ENCODE measurements at regions not wholly inside any gene's neighbourhood (a gene's known extent, or its start where the extent isn't known, plus 50 kb on each side); places are given as distances from the start of the nearest gene placed in this dataset.

DNA sequence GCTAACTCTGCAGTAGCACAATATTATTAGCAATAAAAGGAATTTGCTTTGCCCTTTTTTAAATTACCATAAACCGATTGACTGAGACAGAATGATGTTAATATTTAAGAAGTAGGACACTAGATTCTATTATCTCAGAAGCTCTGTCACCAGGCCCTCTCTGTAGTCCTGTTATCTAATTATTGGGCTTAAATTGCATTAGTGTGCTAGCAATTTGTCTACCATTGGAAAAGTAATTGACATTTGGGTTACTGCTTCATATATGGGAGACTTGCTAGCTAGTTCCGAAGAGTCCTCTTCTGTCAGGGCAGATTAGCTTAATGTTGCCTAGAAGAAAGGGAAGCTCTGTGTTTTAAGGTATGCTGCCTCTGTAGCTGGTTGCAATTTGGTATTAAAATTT is 1107.3 kb upstream of the EEF2KMT start:
- no peak for DNase-seq (ENCODE audit: low spot score)

GRCh38 chr16:6200861-6201260 is 1103.3 kb upstream of the EEF2KMT start:
- no peak for DNase-seq (ENCODE audit: low spot score)

DNA sequence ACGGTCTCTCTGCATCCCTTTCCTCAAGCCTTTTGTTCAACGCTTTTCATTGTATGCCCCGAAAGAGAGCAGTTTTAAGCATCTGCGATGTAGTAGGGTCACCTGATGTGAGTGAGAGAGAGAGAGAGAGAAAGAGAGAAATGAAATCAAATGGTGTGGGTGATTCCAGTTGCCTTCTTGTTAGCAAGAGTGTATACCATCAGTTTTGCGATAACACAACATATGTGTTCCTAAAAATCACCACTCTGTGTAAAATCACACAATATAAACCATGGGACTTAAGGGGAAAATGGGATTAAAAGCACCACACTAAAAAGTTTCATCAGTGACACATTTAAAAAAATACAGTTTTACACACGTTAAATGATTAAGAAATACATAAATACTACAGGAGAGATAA is 1102.7 kb upstream of the EEF2KMT start:
- DNase-seq (ENCODE audit: low spot score), result no peak

GRCh38 chr16:6195966-6196365 is 1098.4 kb upstream of the EEF2KMT start:
- no peak for DNase-seq (ENCODE audit: low spot score)

DNA sequence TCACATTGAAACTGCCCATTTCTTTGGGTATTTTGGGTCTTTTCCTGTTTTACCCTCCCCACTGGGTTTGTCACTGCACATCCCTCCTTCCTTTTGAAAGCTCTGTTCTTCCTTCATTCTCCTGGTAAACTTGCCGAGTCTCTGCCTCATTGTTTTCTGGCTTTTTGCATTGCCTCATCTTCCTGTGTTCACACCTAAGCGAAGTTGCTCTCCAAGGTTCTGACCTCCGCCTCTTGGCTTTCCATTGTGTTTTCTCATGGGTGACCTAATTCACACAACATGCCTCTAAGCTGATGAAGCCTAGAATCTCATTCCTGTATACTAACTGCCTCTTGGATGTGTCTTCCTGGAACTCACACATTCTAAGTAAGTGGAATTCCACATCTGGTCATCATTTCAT is 1096.1 kb upstream of the EEF2KMT start:
- DNase-seq (ENCODE audit: low spot score), result no peak

DNA sequence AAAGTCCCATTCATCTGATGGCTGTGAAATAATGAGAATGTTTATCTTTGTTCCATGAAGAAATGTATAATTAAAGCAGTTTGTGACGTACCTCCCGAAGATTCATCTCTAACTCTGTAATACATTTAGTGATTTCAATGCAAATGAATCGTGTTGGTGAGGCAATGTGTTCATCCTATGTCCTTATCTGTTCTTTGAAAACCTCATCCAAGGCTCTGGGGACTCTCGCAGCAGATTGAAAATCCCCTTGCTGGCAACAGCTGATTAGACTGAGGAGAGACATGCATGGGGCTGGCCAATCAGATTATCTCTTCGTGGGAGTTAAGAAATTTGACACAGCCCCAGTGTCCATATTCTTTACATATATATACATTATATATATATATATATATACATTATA is 1095.4 kb upstream of the EEF2KMT start:
- no peak for DNase-seq (ENCODE audit: low spot score)

- no peak for DNase-seq (ENCODE audit: low spot score)
Measured at GRCh38 chr16:6192532-6192931, 1094.9 kb upstream of the EEF2KMT start.

GRCh38 chr16:6190776-6191175 is 1093.2 kb upstream of the EEF2KMT start:
- no peak for DNase-seq (ENCODE audit: low spot score)

GRCh38 chr16:6189216-6189615 is 1091.6 kb upstream of the EEF2KMT start:
- no peak for DNase-seq (ENCODE audit: low spot score)

DNA sequence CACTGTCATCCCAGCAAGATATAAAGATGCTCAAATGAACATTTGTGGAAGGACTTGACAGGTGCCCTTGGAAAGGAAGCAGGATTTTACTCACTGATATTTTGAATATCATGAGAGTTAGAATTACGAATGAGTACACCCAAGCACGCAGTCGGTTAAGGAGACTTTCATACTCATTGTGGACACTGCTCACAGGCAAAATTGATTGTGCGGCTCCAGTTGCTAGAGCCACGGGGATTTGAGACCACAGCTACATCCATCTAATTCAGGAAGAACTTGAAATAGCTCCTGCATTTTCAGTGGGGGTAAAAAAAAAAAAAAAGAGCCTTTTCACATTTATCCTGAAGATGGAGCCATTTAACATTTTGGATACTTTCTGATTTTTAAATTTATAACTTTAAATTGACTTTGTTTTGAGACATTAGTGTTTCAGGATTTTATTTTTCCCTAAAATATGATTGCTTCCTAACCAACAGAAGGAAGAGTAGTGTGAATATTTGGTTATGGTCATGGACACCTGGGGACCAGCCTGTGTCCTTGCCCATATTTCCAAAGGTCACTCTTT is 1080.1 kb upstream of the EEF2KMT start:
- DNase-seq (ENCODE audit: low spot score), result no peak

DNA sequence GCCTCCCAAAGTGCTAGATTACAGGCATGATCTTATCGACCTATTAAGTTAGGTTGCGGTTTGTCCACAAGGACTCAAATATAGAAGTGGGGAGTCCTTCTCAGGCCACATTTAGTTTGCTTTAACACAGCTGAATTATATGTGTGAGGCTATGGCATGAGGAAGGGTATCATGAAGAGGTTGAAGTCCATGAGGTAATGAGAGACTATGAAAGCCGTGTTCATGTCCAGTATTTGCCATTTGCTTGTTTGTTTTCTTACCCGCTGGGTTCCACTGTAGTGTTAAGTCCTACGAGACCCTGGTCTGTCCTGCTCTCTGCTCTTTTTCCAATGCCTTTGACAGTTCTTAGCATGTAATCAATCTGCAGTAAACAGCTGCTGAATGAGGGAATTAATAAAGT is 1072.4 kb upstream of the EEF2KMT start:
- no peak for DNase-seq (ENCODE audit: low spot score)

- DNase-seq (ENCODE audit: low spot score), result no peak
Measured at GRCh38 chr16:6165330-6165979, 1067.9 kb upstream of the EEF2KMT start.

- DNase-seq (ENCODE audit: low spot score), result no peak
Measured at GRCh38 chr16:6160871-6161270, 1063.3 kb upstream of the EEF2KMT start.

GRCh38 chr16:6160303-6160702 is 1062.7 kb upstream of the EEF2KMT start:
- DNase-seq (ENCODE audit: low spot score), result no peak

- DNase-seq (ENCODE audit: low spot score), result no peak
Measured at GRCh38 chr16:6157806-6158205, 1060.2 kb upstream of the EEF2KMT start.

GRCh38 chr16:6155271-6155670 is 1057.7 kb upstream of the EEF2KMT start:
- no peak for DNase-seq (ENCODE audit: low spot score)

GRCh38 chr16:6153901-6154300 is 1056.3 kb upstream of the EEF2KMT start:
- no peak for DNase-seq (ENCODE audit: low spot score)

GRCh38 chr16:6149031-6149430 is 1051.4 kb upstream of the EEF2KMT start:
- DNase-seq (ENCODE audit: low spot score), result no peak

- no peak for DNase-seq (ENCODE audit: low spot score)
Measured at GRCh38 chr16:6148361-6148760, 1050.8 kb upstream of the EEF2KMT start.

- DNase-seq (ENCODE audit: low spot score), result no peak
Measured at GRCh38 chr16:6146874-6147425, 1049.4 kb upstream of the EEF2KMT start.

DNA sequence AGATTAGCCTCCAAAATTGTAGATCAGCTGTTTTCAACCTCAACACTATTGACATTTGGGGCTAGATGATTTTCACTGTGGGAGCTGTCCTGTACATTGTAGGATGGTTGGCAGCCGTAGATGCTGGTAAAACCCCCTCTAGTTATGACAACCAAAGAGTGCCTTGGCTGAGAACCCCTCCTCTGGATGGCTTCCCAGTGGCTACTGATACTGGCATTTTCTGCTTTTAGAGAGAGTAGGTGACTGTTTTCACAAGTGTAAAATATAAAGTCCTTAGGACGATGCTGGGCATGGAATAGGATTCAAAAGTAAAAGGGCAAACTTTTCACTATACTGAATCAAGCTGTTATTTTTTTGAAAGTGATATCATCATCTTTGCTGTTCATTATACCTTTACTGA is 1048.8 kb upstream of the EEF2KMT start:
- DNase-seq (ENCODE audit: low spot score), result no peak

DNA sequence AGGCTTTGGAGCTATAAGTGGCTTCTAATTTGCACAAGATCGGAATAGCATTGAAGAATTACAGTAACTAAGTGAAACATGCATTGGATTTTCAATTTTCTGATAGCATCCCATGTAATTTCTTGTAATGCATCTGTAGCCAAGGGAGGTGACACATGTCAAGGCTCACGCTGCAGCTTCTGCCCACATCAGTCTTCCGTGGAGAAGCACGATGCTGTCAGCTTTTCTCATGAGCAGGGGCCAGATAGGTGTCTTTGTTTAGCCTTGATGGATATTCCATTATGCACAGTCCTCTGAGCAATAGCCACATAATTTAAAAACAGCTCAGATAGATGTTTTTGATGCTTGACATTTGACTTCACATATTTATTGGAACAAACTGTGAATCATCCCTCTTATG is 1046.9 kb upstream of the EEF2KMT start:
- no peak for DNase-seq (ENCODE audit: low spot score)

DNA sequence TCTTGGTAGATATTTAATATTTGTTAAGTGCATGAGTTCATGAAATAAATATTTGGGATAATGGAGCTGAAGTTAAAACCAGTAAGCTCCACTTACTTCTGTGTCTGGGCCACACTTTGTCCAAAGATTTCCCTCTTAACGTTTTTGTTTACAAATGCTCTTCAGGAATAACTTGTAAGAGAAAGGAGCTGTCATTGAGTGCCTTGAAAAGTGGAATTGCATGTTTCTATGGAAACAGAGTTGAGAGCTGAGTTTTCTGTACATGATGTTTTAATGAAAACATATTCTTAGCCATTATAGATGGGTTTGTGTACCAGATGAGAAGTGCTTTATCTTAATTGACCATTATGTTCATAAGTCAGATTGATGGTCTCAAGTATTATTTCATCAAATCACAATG is 1045.4 kb upstream of the EEF2KMT start:
- no peak for DNase-seq (ENCODE audit: low spot score)

- no peak for DNase-seq (ENCODE audit: low spot score)
Measured at GRCh38 chr16:6133009-6133557, 1035.5 kb upstream of the EEF2KMT start.

Data from left forelimb (tissue), 1 donor.